GM20000 (cell line): ENCODE measurements at regions not wholly inside any gene's neighbourhood (a gene's known extent, or its start where the extent isn't known, plus 50 kb on each side); places are given as distances from the start of the nearest gene placed in this dataset.

Experiments used
- DNase-seq: peaks from one replicate; pipeline ENCODE4 v3.0.0; 2012; ENCODE audit warnings: low spot score
- CTCF ChIP-seq: IDR thresholded peaks from 2 replicates; pipeline ENCODE4 v1.5.1; 2012; ENCODE audit warnings: mild to moderate bottlenecking, control low read depth; ENCODE audit errors: extremely low read depth, missing control alignments

- no peak for TF ChIP-seq CTCF
Measured at GRCh38 chr4:26000274-26000950, 86.4 kb downstream of the SMIM20 start.

GRCh38 chr4:26001413-26001812 is 87.4 kb downstream of the SMIM20 start:
- no peak for DNase-seq
- no peak for TF ChIP-seq CTCF

More at GRCh38 chr4:26000274-26000950, 86.4 kb downstream of the SMIM20 start:
- DNase-seq = no peak

GRCh38 chr4:26001816-26002215 is 87.8 kb downstream of the SMIM20 start:
- no peak for TF ChIP-seq CTCF

GRCh38 chr4:26003056-26003455 is 89.0 kb downstream of the SMIM20 start:
- no peak for DNase-seq
- no peak for TF ChIP-seq CTCF

More at GRCh38 chr4:26001816-26002215, 87.8 kb downstream of the SMIM20 start:
- no peak for DNase-seq

- DNase-seq = no peak
- TF ChIP-seq CTCF = no peak
Measured at GRCh38 chr4:26004290-26004689, 90.3 kb downstream of the SMIM20 start.

GRCh38 chr4:26005764-26006163 is 91.7 kb downstream of the SMIM20 start:
- no peak for TF ChIP-seq CTCF
- DNase-seq = no peak

- no peak for DNase-seq
- no peak for TF ChIP-seq CTCF
Measured at GRCh38 chr4:26008737-26009136, 94.7 kb downstream of the SMIM20 start.
